MCF 10A (cell line): ENCODE measurements at regions not wholly inside any gene's neighbourhood (a gene's known extent, or its start where the extent isn't known, plus 50 kb on each side); places are given as distances from the start of the nearest gene placed in this dataset.
A peak's percentile ranks its signal among the peaks of the same experiment; 100 is the strongest.

Source experiments
- BruUV-seq: library from RNA; stranded (reverse); fragments of 400-500 nt; replicated peaks from 2 replicates; lab custom pipeline; 2021; lab: Mats Ljungman, UMichigan
- CTCF ChIA-PET: fragments of 300-600 bp; sonication (Branson Sonifier 250); formaldehyde crosslinking; extraction: SDS; loops from one replicate; lab custom pipeline; 2021; ENCODE audit warnings: antibody characterized with exemption, inconsistent platforms; lab: Yijun Ruan, JAX
- POLR2A ChIA-PET: fragments of 300-600, 350-650 bp; sonication (Branson Sonifier 250); formaldehyde crosslinking; extraction: SDS; loops from one replicate; lab custom pipeline; 2020; ENCODE audit warnings: antibody characterized with exemption, inconsistent platforms; lab: Yijun Ruan, JAX
- DNase-seq: peaks from one replicate; pipeline ENCODE4 v3.0.0-alpha.2; 2018; ENCODE audit not compliant: unreplicated experiment
- H3K27ac Mint-ChIP-seq: one replicate; pipeline ENCODE4 v1.8.0; 2022; ENCODE audit warnings: mild to moderate bottlenecking, low read depth, mixed read lengths; ENCODE audit not compliant: unreplicated experiment
- H3K27me3 Mint-ChIP-seq: one replicate; pipeline ENCODE4 v1.8.0; 2022; ENCODE audit warnings: mixed read lengths; ENCODE audit not compliant: insufficient read depth, unreplicated experiment
- H3K36me3 Mint-ChIP-seq: one replicate; pipeline ENCODE4 v1.8.0; 2022; ENCODE audit warnings: mild to moderate bottlenecking, moderate library complexity, mixed read lengths; ENCODE audit not compliant: insufficient read depth, unreplicated experiment
- H3K4me1 Mint-ChIP-seq: one replicate; pipeline ENCODE4 v1.8.0; 2022; ENCODE audit warnings: mixed read lengths; ENCODE audit not compliant: insufficient read depth, unreplicated experiment
- H3K4me3 Mint-ChIP-seq: one replicate; pipeline ENCODE4 v1.8.0; 2022; ENCODE audit warnings: mild to moderate bottlenecking, moderate library complexity, mixed read lengths; ENCODE audit not compliant: unreplicated experiment
- H3K9me3 Mint-ChIP-seq: one replicate; pipeline ENCODE4 v1.8.0; 2022; ENCODE audit warnings: mixed read lengths; ENCODE audit not compliant: unreplicated experiment
- intact Hi-C: fragments of 100-400 bp; cut with micrococcal nuclease; formaldehyde crosslinking; loops from 2 replicates; pipeline ENCODE4 v1.14.1; 2022
- TF ChIP-seq, protein P1 (sequence below): fragments of 200-600 bp; IDR thresholded peaks from one replicate; pipeline ENCODE4 v1.8.0; 2022; ENCODE audit warnings: antibody characterized with exemption, mild to moderate bottlenecking; ENCODE audit not compliant: unreplicated experiment

GRCh38 chr2:67838205-67838604, 224.6 kb downstream of the C1D start:
- H3K36me3 Mint-ChIP-seq: no peaks in the 10 kb centered on the region
- intact Hi-C loops: no loop called here
- TF ChIP-seq, protein P1, sequence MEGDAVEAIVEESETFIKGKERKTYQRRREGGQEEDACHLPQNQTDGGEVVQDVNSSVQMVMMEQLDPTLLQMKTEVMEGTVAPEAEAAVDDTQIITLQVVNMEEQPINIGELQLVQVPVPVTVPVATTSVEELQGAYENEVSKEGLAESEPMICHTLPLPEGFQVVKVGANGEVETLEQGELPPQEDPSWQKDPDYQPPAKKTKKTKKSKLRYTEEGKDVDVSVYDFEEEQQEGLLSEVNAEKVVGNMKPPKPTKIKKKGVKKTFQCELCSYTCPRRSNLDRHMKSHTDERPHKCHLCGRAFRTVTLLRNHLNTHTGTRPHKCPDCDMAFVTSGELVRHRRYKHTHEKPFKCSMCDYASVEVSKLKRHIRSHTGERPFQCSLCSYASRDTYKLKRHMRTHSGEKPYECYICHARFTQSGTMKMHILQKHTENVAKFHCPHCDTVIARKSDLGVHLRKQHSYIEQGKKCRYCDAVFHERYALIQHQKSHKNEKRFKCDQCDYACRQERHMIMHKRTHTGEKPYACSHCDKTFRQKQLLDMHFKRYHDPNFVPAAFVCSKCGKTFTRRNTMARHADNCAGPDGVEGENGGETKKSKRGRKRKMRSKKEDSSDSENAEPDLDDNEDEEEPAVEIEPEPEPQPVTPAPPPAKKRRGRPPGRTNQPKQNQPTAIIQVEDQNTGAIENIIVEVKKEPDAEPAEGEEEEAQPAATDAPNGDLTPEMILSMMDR: no peak
- DNase-seq: no peak
- H3K27me3 Mint-ChIP-seq: no peaks in the 10 kb centered on the region
- POLR2A ChIA-PET: interaction anchor here (0.6 kb wide), 1 partner anchor 447 kb away, joined by 3 read pairs; no protein-coding TSS in a partner anchor
- H3K9me3 Mint-ChIP-seq: no peaks in the 10 kb centered on the region
- H3K4me1 Mint-ChIP-seq: no peaks in the 10 kb centered on the region
- no TSS peak for BruUV-seq
- CTCF ChIA-PET: interaction anchor here (6.3 kb wide), 1 partner anchor 105 kb away, joined by 53 read pairs; no protein-coding TSS in a partner anchor
- H3K27ac Mint-ChIP-seq: no peak overlapping the region
- H3K4me3 Mint-ChIP-seq: no peak overlapping the region

DNA sequence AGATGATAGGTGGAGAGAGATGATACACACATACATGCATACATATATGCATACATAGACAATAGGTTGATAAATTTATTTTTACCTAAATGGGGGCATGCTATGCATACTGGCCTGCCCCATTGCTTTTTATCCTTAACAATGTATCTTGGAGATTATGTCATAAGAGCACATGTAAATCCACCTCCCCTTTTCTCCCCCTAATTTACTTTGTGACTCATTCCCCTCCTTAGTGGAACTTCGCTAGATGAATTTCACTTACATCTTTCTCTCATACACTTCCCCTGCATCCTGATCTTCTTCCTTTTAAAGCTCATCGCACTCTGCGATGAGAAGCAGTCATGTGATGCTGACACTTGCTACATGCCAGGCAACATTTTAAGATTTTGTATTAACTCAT, 223.6 kb downstream of the C1D start:
- peak; percentile 5 for DNase-seq
- no peaks in the 10 kb centered on the region for H3K27me3 Mint-ChIP-seq
- H3K4me3 Mint-ChIP-seq: no peak overlapping the region
- H3K4me1 Mint-ChIP-seq: peaks cover 7% of the 10 kb centered on the region
- POLR2A ChIA-PET: no interaction called here
- no peaks in the 10 kb centered on the region for H3K36me3 Mint-ChIP-seq
- H3K9me3 Mint-ChIP-seq: no peaks in the 10 kb centered on the region
- intact Hi-C loops: no loop called here
- TF ChIP-seq, protein P1: no peak
- CTCF ChIA-PET: interaction anchor here (1.1 to 6.3 kb wide), 4 partner anchors 9 to 602 kb away, joined by 3 to 53 read pairs (median 16); no protein-coding TSS in a partner anchor
- no TSS peak for BruUV-seq
- no peak overlapping the region for H3K27ac Mint-ChIP-seq

DNA sequence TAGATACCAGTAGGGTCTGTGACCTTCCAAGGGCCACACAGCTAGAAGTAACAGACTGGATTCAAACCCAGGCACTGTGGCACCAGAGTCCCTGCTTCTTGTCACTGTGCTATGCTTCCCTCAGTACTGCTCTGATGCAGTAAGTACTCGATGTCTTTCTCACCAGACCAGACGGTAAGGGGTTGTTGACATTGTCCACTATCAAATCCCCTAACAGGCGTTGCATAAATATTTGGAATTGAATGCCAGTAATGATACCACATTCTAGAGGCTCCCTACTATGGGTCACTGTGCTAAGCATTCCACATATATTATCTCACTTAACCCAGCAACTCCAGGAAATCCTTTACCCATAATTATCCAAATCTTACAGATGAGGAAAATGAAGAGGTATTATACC, 223.1 kb downstream of the C1D start:
- H3K4me1 Mint-ChIP-seq: peaks cover 7% of the 10 kb centered on the region
- H3K4me3 Mint-ChIP-seq: no peak overlapping the region
- intact Hi-C loops: loop anchor here (1.0 to 5.0 kb wide), 7 partner anchors 106 to 1410 kb away; no protein-coding TSS in a partner anchor
- no peaks in the 10 kb centered on the region for H3K27me3 Mint-ChIP-seq
- H3K27ac Mint-ChIP-seq: no peak overlapping the region
- TF ChIP-seq, protein P1: no peak
- no peak for DNase-seq
- no peaks in the 10 kb centered on the region for H3K9me3 Mint-ChIP-seq
- BruUV-seq: no TSS peak
- H3K36me3 Mint-ChIP-seq: no peaks in the 10 kb centered on the region
- POLR2A ChIA-PET: no interaction called here
- CTCF ChIA-PET: interaction anchor here (0.6 to 6.3 kb wide), 22 partner anchors 9 to 1406 kb away, joined by 3 to 53 read pairs (median 3); no protein-coding TSS in a partner anchor

- H3K9me3 Mint-ChIP-seq: no peaks in the 10 kb centered on the region
- CTCF ChIA-PET: interaction anchor here (0.6 to 6.3 kb wide), 26 partner anchors 10 to 1416 kb away, joined by 3 to 53 read pairs (median 3); no protein-coding TSS in a partner anchor
- H3K27ac Mint-ChIP-seq: no peak overlapping the region
- no peaks in the 10 kb centered on the region for H3K27me3 Mint-ChIP-seq
- DNase-seq: peak; percentile 73
- TF ChIP-seq, protein P1: peak; percentile 90
- no peaks in the 10 kb centered on the region for H3K36me3 Mint-ChIP-seq
- no TSS peak for BruUV-seq
- intact Hi-C loops: loop anchor here (1.0 to 5.0 kb wide), 7 partner anchors 107 to 1411 kb away; no protein-coding TSS in a partner anchor
- H3K4me1 Mint-ChIP-seq: peaks cover 7% of the 10 kb centered on the region
- H3K4me3 Mint-ChIP-seq: no peak overlapping the region
- POLR2A ChIA-PET: no interaction called here
Measured at GRCh38 chr2:67840460-67841068, 222.2 kb downstream of the C1D start.
